Nucleus accumbens (tissue), 56 donors: ENCODE measurements at regions not wholly inside any gene's neighbourhood (a gene's known extent, or its start where the extent isn't known, plus 50 kb on each side); places are given as distances from the start of the nearest gene placed in this dataset.
"Not testable (repeated sequence)": the region's sequence is repeated elsewhere in the genome, so short reads cannot be mapped to it uniquely, and the experiment has no call there.

Source experiments
- DNase-seq, 56 donors: peaks; one replicate each; lab custom pipeline; 2025; lab: John Stamatoyannopoulos, UW

GRCh38 chr16:54879681-54880080 lies 51.0 kb upstream of the IRX5 start:
- no peak for DNase-seq

- DNase-seq = no peak
Measured at GRCh38 chr16:54878301-54878700, 52.4 kb upstream of the IRX5 start.

GRCh38 chr16:54875443-54875842 lies 55.2 kb upstream of the IRX5 start:
- DNase-seq = no peak

GRCh38 chr16:54873716-54874373 lies 56.8 kb upstream of the IRX5 start:
- not testable (repeated sequence) for DNase-seq

GRCh38 chr16:54873071-54873470 lies 57.6 kb upstream of the IRX5 start:
- DNase-seq = no peak

GRCh38 chr16:54870151-54870550 lies 60.5 kb upstream of the IRX5 start:
- DNase-seq = no peak

- DNase-seq = no peak
Measured at GRCh38 chr16:54867302-54867832, 63.3 kb upstream of the IRX5 start.

- DNase-seq = no peak
Measured at GRCh38 chr16:54862529-54862928, 68.1 kb upstream of the IRX5 start.

GRCh38 chr16:54856871-54857270 lies 73.8 kb upstream of the IRX5 start:
- DNase-seq = no peak

- DNase-seq = no peak
Measured at GRCh38 chr16:54847609-54848008, 83.1 kb upstream of the IRX5 start.

GRCh38 chr16:54847207-54847606 lies 83.5 kb upstream of the IRX5 start:
- DNase-seq = no peak

- DNase-seq = no peak
Measured at GRCh38 chr16:54846766-54847165, 83.9 kb upstream of the IRX5 start.

GRCh38 chr16:54843424-54843750 lies 87.3 kb upstream of the IRX5 start:
- no peak for DNase-seq

GRCh38 chr16:54842743-54843423 lies 87.8 kb upstream of the IRX5 start:
- DNase-seq = no peak

GRCh38 chr16:54829691-54830090 lies 101.0 kb upstream of the IRX5 start:
- no peak for DNase-seq

GRCh38 chr16:54822892-54823291 lies 107.8 kb upstream of the IRX5 start:
- no peak for DNase-seq

GRCh38 chr16:54822492-54822891 lies 108.2 kb upstream of the IRX5 start:
- no peak for DNase-seq

GRCh38 chr16:54821731-54822130 lies 108.9 kb upstream of the IRX5 start:
- DNase-seq = no peak

GRCh38 chr16:54817940-54818574 lies 112.6 kb upstream of the IRX5 start:
- no peak for DNase-seq

GRCh38 chr16:54817432-54817831 lies 113.2 kb upstream of the IRX5 start:
- no peak for DNase-seq

GRCh38 chr16:54816471-54816870 lies 114.2 kb upstream of the IRX5 start:
- no peak for DNase-seq

- DNase-seq = no peak
Measured at GRCh38 chr16:54815177-54815576, 115.5 kb upstream of the IRX5 start.
